HCT116 (cell line): ENCODE measurements at regions not wholly inside any gene's neighbourhood (a gene's known extent, or its start where the extent isn't known, plus 50 kb on each side); places are given as distances from the start of the nearest gene placed in this dataset.

ENCODE experiments used
- ATAC-seq: fragments of 200-7000 bp; cut with Tn5 transposase; 2 replicates; pipeline ENCODE4 v1.9.1; 2020; ENCODE audit warnings: mild to moderate bottlenecking, moderate library complexity
- BruUV-seq: library from RNA; stranded (reverse); fragments of 400-500 nt; replicated peaks from 2 replicates; lab custom pipeline; 2021; lab: Mats Ljungman, UMichigan
- CTCF ChIA-PET: fragments of 300-600 bp; sonication (Branson Sonifier 250); formaldehyde crosslinking; loops from one replicate; lab custom pipeline; 2021; ENCODE audit warnings: antibody characterized with exemption; lab: Charles Lee
- POLR2A ChIA-PET: fragments of 300-600, 350-600 bp; sonication (Branson Sonifier 250); formaldehyde crosslinking; loops from one replicate; lab custom pipeline; 2021; ENCODE audit warnings: antibody characterized with exemption; lab: Charles Lee
- RAD21 ChIA-PET, 2 experiments: fragments of 300-600 bp; sonication (Branson Sonifier 250); formaldehyde crosslinking; loops; one replicate each; lab custom pipeline; 2023; ENCODE audit warnings: low total read pairs in 2 of 2; ENCODE audit not compliant: uncharacterized antibody in 2 of 2, unreplicated experiment in 2 of 2, low non-redundant PET in 1 of 2; lab: Charles Lee
- DNase-seq: peaks from one replicate; pipeline ENCODE4 v3.0.0-alpha.2; 2010; ENCODE audit warnings: low read depth, low spot score
- H2AFZ ChIP-seq: fragments of 200-600 bp; shearing (Covaris generic), sonication (generic); 2 replicates; pipeline ENCODE4 v1.6.1; 2017; ENCODE audit warnings: low read depth, mixed run types, mixed read lengths, antibody characterized with exemption, low read length; ENCODE audit not compliant: poor library complexity, severe bottlenecking
- H3K27ac ChIP-seq: 2 replicates; pipeline ENCODE4 v1.5.1; 2012; ENCODE audit warnings: low read depth, low read length
- H3K27me3 ChIP-seq: fragments of 200-600 bp; sonication (generic); 2 replicates; pipeline ENCODE4 v1.6.1; 2016; ENCODE audit warnings: mixed run types, low read length, mixed read lengths; ENCODE audit not compliant: insufficient read depth
- H3K36me3 ChIP-seq, 2 experiments: fragments of 200-500 bp in 1 of 2; fragments of 200-600 bp in 1 of 2; sonication (Bioruptor generic) in 1 of 2; sonication (generic) in 1 of 2; 2 replicates each; pipeline versions ENCODE4 v1.5.1 to v1.6.1; 2014 to 2016; ENCODE audit warnings: low read length in 2 of 2, inconsistent platforms in 1 of 2, mixed read lengths in 1 of 2, mixed run types in 1 of 2; ENCODE audit not compliant: insufficient read depth in 2 of 2, control insufficient read depth in 1 of 2
- H3K4me1 ChIP-seq, 2 experiments: fragments of 200-600 bp in 1 of 2; sonication (generic) in 1 of 2; 2 replicates each; pipeline versions ENCODE4 v1.5.1 to v1.6.1; 2012 to 2017; ENCODE audit warnings: low read length in 2 of 2, inconsistent platforms in 1 of 2, mild to moderate bottlenecking in 1 of 2, mixed read lengths in 1 of 2, mixed run types in 1 of 2, moderate library complexity in 1 of 2; ENCODE audit not compliant: insufficient read depth in 2 of 2, control insufficient read depth in 1 of 2
- H3K4me2 ChIP-seq: fragments of 200-600 bp; sonication (generic); 2 replicates; pipeline ENCODE4 v1.6.1; 2017; ENCODE audit warnings: mixed run types, low read length, mixed read lengths
- H3K4me3 ChIP-seq, 2 experiments: fragments of 200-600 bp in 1 of 2; sonication (generic) in 1 of 2; replicated peaks in 1 of 2; 2 replicates each; pipeline ENCODE4 v1.5.1; 2011 to 2016; ENCODE audit warnings: low read length in 2 of 2, control low read depth in 1 of 2, low read depth in 1 of 2, mild to moderate bottlenecking in 1 of 2, mixed read lengths in 1 of 2, mixed run types in 1 of 2
- H3K79me2 ChIP-seq: fragments of 200-600 bp; sonication (generic); 2 replicates; pipeline ENCODE4 v1.6.1; 2017; ENCODE audit warnings: mild to moderate bottlenecking, mixed run types, low read length, moderate library complexity, mixed read lengths; ENCODE audit not compliant: insufficient read depth
- H3K9ac ChIP-seq: fragments of 200-600 bp; sonication (generic); 2 replicates; pipeline ENCODE4 v1.6.1; 2016; ENCODE audit warnings: low read length, mixed read lengths
- H3K9me2 ChIP-seq: fragments of 200-600 bp; sonication (generic), shearing (Covaris generic); 2 replicates; pipeline ENCODE4 v1.6.1; 2017; ENCODE audit warnings: mixed run types, mild to moderate bottlenecking, moderate library complexity; ENCODE audit not compliant: insufficient read depth
- H3K9me3 ChIP-seq, 2 experiments: fragments of 200-500 bp in 1 of 2; fragments of 200-600 bp in 1 of 2; sonication (Bioruptor generic) in 1 of 2; sonication (generic) in 1 of 2; 2 replicates each; pipeline ENCODE4 v1.6.1; 2014 to 2017; ENCODE audit warnings: low read length in 2 of 2, mixed read lengths in 2 of 2, inconsistent platforms in 1 of 2, low read depth in 1 of 2, mild to moderate bottlenecking in 1 of 2, mixed run types in 1 of 2, moderate library complexity in 1 of 2; ENCODE audit not compliant: control insufficient read depth in 1 of 2, insufficient read depth in 1 of 2
- H4K20me1 ChIP-seq: fragments of 200-600 bp; sonication (generic), shearing (Covaris generic); 2 replicates; pipeline ENCODE4 v1.6.1; 2017; ENCODE audit warnings: mixed run types, mild to moderate bottlenecking, moderate library complexity; ENCODE audit not compliant: insufficient read depth
- ATF3 ChIP-seq: IDR thresholded peaks from 2 replicates; pipeline ENCODE4 v1.6.1; 2012
- CBX3 ChIP-seq: IDR thresholded peaks from 2 replicates; pipeline ENCODE4 v1.6.1; 2012; ENCODE audit warnings: low read depth
- CEBPB ChIP-seq: IDR thresholded peaks from 2 replicates; pipeline ENCODE4 v1.6.1; 2012; ENCODE audit warnings: low read depth
- CTCF ChIP-seq, 3 experiments: fragments of 200-600 bp in 1 of 3; sonication (generic) in 1 of 3; IDR thresholded peaks in 2 of 3; conservative IDR thresholded peaks in 1 of 3; 2 replicates each; pipeline ENCODE4 v1.5.1; 2012 to 2017; ENCODE audit warnings: low read depth in 2 of 3, low read length in 2 of 3, antibody characterized with exemption in 1 of 3, borderline replicate concordance in 1 of 3, control low read depth in 1 of 3, mild to moderate bottlenecking in 1 of 3, mixed read lengths in 1 of 3, mixed run types in 1 of 3, moderate library complexity in 1 of 3; ENCODE audit not compliant: insufficient read depth in 1 of 3
- EGR1 ChIP-seq: IDR thresholded peaks from 2 replicates; pipeline ENCODE4 v1.6.1; 2012; ENCODE audit warnings: low read depth
- ELF1 ChIP-seq: IDR thresholded peaks from 2 replicates; pipeline ENCODE4 v1.6.1; 2012; ENCODE audit warnings: low read depth, borderline replicate concordance
- EZH2 ChIP-seq: fragments of 200-600 bp; sonication (generic); IDR thresholded peaks from 2 replicates; pipeline ENCODE4 v1.6.1; 2017; ENCODE audit warnings: antibody characterized with exemption, mixed run types
- FOSL1 ChIP-seq: IDR thresholded peaks from 2 replicates; pipeline ENCODE4 v1.6.1; 2012; ENCODE audit warnings: low read depth
- JUND ChIP-seq: IDR thresholded peaks from 2 replicates; pipeline ENCODE4 v1.6.1; 2012
- MAX ChIP-seq: IDR thresholded peaks from 2 replicates; pipeline ENCODE4 v1.6.1; 2012
- POLR2A ChIP-seq: IDR thresholded peaks from 2 replicates; pipeline ENCODE4 v1.7.0; 2011; ENCODE audit warnings: borderline replicate concordance; ENCODE audit not compliant: insufficient read depth, insufficient read length; ENCODE audit errors: extremely low read depth
- POLR2AphosphoS5 ChIP-seq: IDR thresholded peaks from 2 replicates; pipeline ENCODE4 v1.6.1; 2011; ENCODE audit warnings: mild to moderate bottlenecking, low read depth, low read length, moderate library complexity
- RAD21 ChIP-seq: IDR thresholded peaks from 2 replicates; pipeline ENCODE4 v1.6.1; 2012; ENCODE audit warnings: low read depth, mild to moderate bottlenecking
- SIN3A ChIP-seq: IDR thresholded peaks from 2 replicates; pipeline ENCODE4 v1.6.1; 2012; ENCODE audit warnings: low read depth
- SP1 ChIP-seq: IDR thresholded peaks from 2 replicates; pipeline ENCODE4 v1.6.1; 2012; ENCODE audit warnings: low read depth
- SRF ChIP-seq: IDR thresholded peaks from 2 replicates; pipeline ENCODE4 v1.6.1; 2012; ENCODE audit warnings: low read depth
- TCF7L2 ChIP-seq: IDR thresholded peaks from 2 replicates; pipeline ENCODE4 v1.7.0; 2011; ENCODE audit warnings: borderline replicate concordance, inconsistent platforms; ENCODE audit not compliant: insufficient read depth, insufficient read length; ENCODE audit errors: extremely low read depth
- ZBTB33 ChIP-seq: IDR thresholded peaks from 2 replicates; pipeline ENCODE4 v1.6.1; 2011; ENCODE audit warnings: mild to moderate bottlenecking, low read length, moderate library complexity; ENCODE audit not compliant: insufficient replicate concordance; ENCODE audit errors: extremely low read depth
- ZFX ChIP-seq: fragments of 450-650 bp; IDR thresholded peaks from 2 replicates; pipeline ENCODE4 v1.6.1; 2017
- ZNF274 ChIP-seq: fragments of 200-500 bp; sonication (Bioruptor generic); IDR thresholded peaks from 2 replicates; pipeline ENCODE4 v1.6.1; 2014; ENCODE audit warnings: mild to moderate bottlenecking, low read depth, low read length, inconsistent platforms
- intact Hi-C: fragments of 100-400 bp; cut with micrococcal nuclease; formaldehyde crosslinking; loops from 2 replicates; pipeline ENCODE4 v1.10.0; 2022

- RAD21 ChIA-PET: no interaction called here
- Histone ChIP-seq H3K27me3 (peaks cover 24% of the 10 kb centered on the region; the same call in 1 of the 2 replicates), H3K79me2 (no peaks in the 10 kb centered on the region), H3K9ac (no peak overlapping the region), H3K4me1 (no peaks in the 10 kb centered on the region), H2AFZ (no peak overlapping the region), H3K9me3 (no peaks in the 10 kb centered on the region), H4K20me1 (no peaks in the 10 kb centered on the region), H3K4me2 (no peak overlapping the region), H3K27ac (no peak overlapping the region), H3K4me3 (no peak overlapping the region), H3K9me2 (no peaks in the 10 kb centered on the region), H3K36me3 (no peaks in the 10 kb centered on the region)
- CTCF ChIA-PET: no interaction called here
- no peak for TF ChIP-seq EZH2
- no peak for TF ChIP-seq POLR2A
- TF ChIP-seq ELF1: no peak
- TF ChIP-seq ATF3: no peak
- TF ChIP-seq POLR2AphosphoS5: no peak
- no peak for TF ChIP-seq CBX3
- no peak for TF ChIP-seq MAX
- TF ChIP-seq SRF: no peak
- no peak for TF ChIP-seq ZFX
- TF ChIP-seq FOSL1: no peak
- TF ChIP-seq CTCF (IDR thresholded peaks at IDR 0.05 in 2 of 3, conservative IDR thresholded peaks at IDR 0.05 in 1 of 3; ENCODE audit: borderline replicate concordance in 1 of 3, insufficient read depth in 1 of 3, low read depth in 2 of 3, low read length in 2 of 3): no peak
- no peak for TF ChIP-seq JUND
- TF ChIP-seq CEBPB: no peak
- no peak for TF ChIP-seq EGR1
- TF ChIP-seq TCF7L2: no peak
- TF ChIP-seq SP1: no peak
- TF ChIP-seq RAD21: no peak
- no peak for TF ChIP-seq ZBTB33
- TF ChIP-seq SIN3A: no peak
- no peak for TF ChIP-seq ZNF274
- POLR2A ChIA-PET: no interaction called here
- DNase-seq: no peak
- BruUV-seq: no TSS peak
- ATAC-seq: no peak
- intact Hi-C loops: no loop called here
Measured at GRCh38 chr16:50925758-50926357, 184.0 kb downstream of the CYLD start.
